Mesothelial cell of epicardium (in vitro differentiated cells): ENCODE measurements at regions not wholly inside any gene's neighbourhood (a gene's known extent, or its start where the extent isn't known, plus 50 kb on each side); places are given as distances from the start of the nearest gene placed in this dataset.

Experiments
- DNase-seq, 2 experiments: peaks; one replicate each; pipeline ENCODE4 v3.0.0; 2021; ENCODE audit warnings: low spot score in 2 of 2; ENCODE audit not compliant: unreplicated experiment in 2 of 2
- H3K27ac Mint-ChIP-seq: 2 replicates; pipeline ENCODE4 v1.8.0; 2021; ENCODE audit warnings: mixed read lengths
- H3K27me3 Mint-ChIP-seq: 2 replicates; pipeline ENCODE4 v1.8.0; 2021; ENCODE audit warnings: low read depth, mixed read lengths
- H3K36me3 Mint-ChIP-seq: 2 replicates; pipeline ENCODE4 v1.8.0; 2021; ENCODE audit warnings: mixed read lengths
- H3K4me1 Mint-ChIP-seq: 2 replicates; pipeline ENCODE4 v1.8.0; 2021; ENCODE audit warnings: mixed read lengths
- H3K4me3 Mint-ChIP-seq: 2 replicates; pipeline ENCODE4 v1.8.0; 2021; ENCODE audit warnings: mild to moderate bottlenecking, moderate library complexity, mixed read lengths
- H3K9me3 Mint-ChIP-seq: 2 replicates; pipeline ENCODE4 v1.8.0; 2021; ENCODE audit warnings: mixed read lengths
- CTCF ChIP-seq: fragments of 200-600 bp; sonication (generic); IDR thresholded peaks from one replicate; pipeline ENCODE4 v1.5.0; 2021; ENCODE audit warnings: antibody characterized with exemption; ENCODE audit not compliant: unreplicated experiment

- no peak overlapping the region for H3K27ac Mint-ChIP-seq
- no peaks in the 10 kb centered on the region for H3K36me3 Mint-ChIP-seq
- peaks cover 25% of the 10 kb centered on the region for H3K27me3 Mint-ChIP-seq
- no peak overlapping the region for H3K4me3 Mint-ChIP-seq
- H3K9me3 Mint-ChIP-seq = peaks cover 9% of the 10 kb centered on the region
- no peak for DNase-seq
- no peaks in the 10 kb centered on the region for H3K4me1 Mint-ChIP-seq
- TF ChIP-seq CTCF = no peak
These were observed 283.5 kb downstream of the SV2B start for GRCh38 chr15:91383532-91383931.

- Mint-ChIP-seq H3K9me3 (peaks cover 11% of the 10 kb centered on the region), H3K4me1 (no peaks in the 10 kb centered on the region), H3K36me3 (no peaks in the 10 kb centered on the region), H3K27ac (no peak overlapping the region), H3K27me3 (peaks cover 28% of the 10 kb centered on the region), H3K4me3 (no peak overlapping the region)
- DNase-seq = no peak
- TF ChIP-seq CTCF = no peak
These were observed 284.2 kb downstream of the SV2B start for GRCh38 chr15:91384189-91384730.

GRCh38 chr15:91385311-91385710, 285.3 kb downstream of the SV2B start:
- Mint-ChIP-seq H3K4me3 (no peak overlapping the region), H3K36me3 (no peaks in the 10 kb centered on the region), H3K4me1 (no peaks in the 10 kb centered on the region), H3K9me3 (peaks cover 14% of the 10 kb centered on the region), H3K27me3 (peaks cover 32% of the 10 kb centered on the region), H3K27ac (no peak overlapping the region)
- no peak for DNase-seq
- no peak for TF ChIP-seq CTCF

- Mint-ChIP-seq H3K27ac (no peak overlapping the region), H3K4me3 (no peak overlapping the region), H3K9me3 (peaks cover 28% of the 10 kb centered on the region)
These were observed 293.1 kb downstream of the SV2B start for GRCh38 chr15:91393186-91393585.

GRCh38 chr15:91400481-91400880, 300.4 kb downstream of the SV2B start:
- no peak for TF ChIP-seq CTCF
- DNase-seq = no peak
- no peak overlapping the region for H3K27ac Mint-ChIP-seq
- H3K4me1 Mint-ChIP-seq = no peaks in the 10 kb centered on the region
- H3K27me3 Mint-ChIP-seq = no peaks in the 10 kb centered on the region
- H3K36me3 Mint-ChIP-seq = no peaks in the 10 kb centered on the region
- H3K9me3 Mint-ChIP-seq = peaks cover 22% of the 10 kb centered on the region
- H3K4me3 Mint-ChIP-seq = no peak overlapping the region

More at GRCh38 chr15:91393186-91393585, 293.1 kb downstream of the SV2B start:
- DNase-seq = no peak
- TF ChIP-seq CTCF = no peak
- Mint-ChIP-seq H3K4me1 (no peaks in the 10 kb centered on the region), H3K36me3 (no peaks in the 10 kb centered on the region), H3K27me3 (peaks cover 17% of the 10 kb centered on the region)

- Mint-ChIP-seq H3K36me3 (no peaks in the 10 kb centered on the region), H3K9me3 (no peaks in the 10 kb centered on the region), H3K4me3 (no peak overlapping the region), H3K27me3 (no peaks in the 10 kb centered on the region), H3K27ac (no peak overlapping the region), H3K4me1 (peaks cover 24% of the 10 kb centered on the region)
- DNase-seq = no peak
- no peak for TF ChIP-seq CTCF
These were observed 307.3 kb downstream of the SV2B start for GRCh38 chr15:91407269-91407889.
